IPS-15b (cell line): ENCODE measurements at regions not wholly inside any gene's neighbourhood (a gene's known extent, or its start where the extent isn't known, plus 50 kb on each side); places are given as distances from the start of the nearest gene placed in this dataset.

ENCODE experiments used
- H3K27me3 ChIP-seq: one replicate; pipeline ENCODE4 v1.6.1; 2013; ENCODE audit warnings: low read length; ENCODE audit not compliant: control insufficient read depth, insufficient read depth
- H3K36me3 ChIP-seq: one replicate; pipeline ENCODE4 v1.6.1; 2013; ENCODE audit warnings: low read length; ENCODE audit not compliant: control insufficient read depth, insufficient read depth
- H3K4me1 ChIP-seq: one replicate; pipeline ENCODE4 v1.6.1; 2013; ENCODE audit warnings: mild to moderate bottlenecking, low read length; ENCODE audit not compliant: control insufficient read depth, insufficient read depth
- H3K4me3 ChIP-seq: one replicate; pipeline ENCODE4 v1.5.1; 2013; ENCODE audit warnings: low read depth, low read length
- H3K9ac ChIP-seq: one replicate; pipeline ENCODE4 v1.6.1; 2013; ENCODE audit warnings: low read depth, mild to moderate bottlenecking, low read length
- H3K9me3 ChIP-seq: one replicate; pipeline ENCODE4 v1.6.1; 2013; ENCODE audit warnings: mild to moderate bottlenecking, low read length; ENCODE audit not compliant: control insufficient read depth, insufficient read depth

- Histone ChIP-seq H3K27me3 (no peaks in the 10 kb centered on the region), H3K4me3 (no peak overlapping the region), H3K36me3 (no peaks in the 10 kb centered on the region), H3K9me3 (no peaks in the 10 kb centered on the region), H3K9ac (no peak overlapping the region), H3K4me1 (no peaks in the 10 kb centered on the region)
These were observed 444.0 kb upstream of the TRPC7 start for GRCh38 chr5:136809382-136809781.

- no peaks in the 10 kb centered on the region for H3K27me3 ChIP-seq
- no peaks in the 10 kb centered on the region for H3K4me1 ChIP-seq
- no peaks in the 10 kb centered on the region for H3K9me3 ChIP-seq
- no peak overlapping the region for H3K9ac ChIP-seq
- no peaks in the 10 kb centered on the region for H3K36me3 ChIP-seq
- H3K4me3 ChIP-seq = no peak overlapping the region
These were observed 443.4 kb upstream of the TRPC7 start for GRCh38 chr5:136808756-136809155.

- no peaks in the 10 kb centered on the region for H3K9me3 ChIP-seq
- H3K27me3 ChIP-seq = no peaks in the 10 kb centered on the region
- no peaks in the 10 kb centered on the region for H3K4me1 ChIP-seq
- no peaks in the 10 kb centered on the region for H3K36me3 ChIP-seq
- no peak overlapping the region for H3K4me3 ChIP-seq
- H3K9ac ChIP-seq = no peak overlapping the region
These were observed 440.1 kb upstream of the TRPC7 start for GRCh38 chr5:136805466-136805865.

- H3K4me1 ChIP-seq = no peaks in the 10 kb centered on the region
- H3K27me3 ChIP-seq = no peaks in the 10 kb centered on the region
- H3K36me3 ChIP-seq = no peaks in the 10 kb centered on the region
- H3K4me3 ChIP-seq = no peak overlapping the region
- no peaks in the 10 kb centered on the region for H3K9me3 ChIP-seq
- H3K9ac ChIP-seq = no peak overlapping the region
These were observed 437.0 kb upstream of the TRPC7 start for GRCh38 chr5:136802383-136802782.

GRCh38 chr5:136799806-136800372 lies 434.5 kb upstream of the TRPC7 start:
- no peaks in the 10 kb centered on the region for H3K9me3 ChIP-seq
- no peaks in the 10 kb centered on the region for H3K4me1 ChIP-seq
- no peaks in the 10 kb centered on the region for H3K27me3 ChIP-seq
- no peak overlapping the region for H3K4me3 ChIP-seq
- H3K9ac ChIP-seq = no peak overlapping the region
- H3K36me3 ChIP-seq = no peaks in the 10 kb centered on the region

GRCh38 chr5:136793300-136793699 lies 428.0 kb upstream of the TRPC7 start:
- Histone ChIP-seq H3K9ac (no peak overlapping the region), H3K36me3 (no peaks in the 10 kb centered on the region), H3K9me3 (no peaks in the 10 kb centered on the region)

GRCh38 chr5:136781464-136781863 lies 416.1 kb upstream of the TRPC7 start:
- Histone ChIP-seq H3K9me3 (no peaks in the 10 kb centered on the region), H3K9ac (no peak overlapping the region), H3K4me1 (peaks cover 6% of the 10 kb centered on the region), H3K4me3 (no peak overlapping the region), H3K27me3 (no peaks in the 10 kb centered on the region), H3K36me3 (no peaks in the 10 kb centered on the region)

More at GRCh38 chr5:136793300-136793699, 428.0 kb upstream of the TRPC7 start:
- Histone ChIP-seq H3K4me3 (no peak overlapping the region), H3K4me1 (no peaks in the 10 kb centered on the region), H3K27me3 (no peaks in the 10 kb centered on the region)

- H3K27me3 ChIP-seq = no peaks in the 10 kb centered on the region
- peaks cover 10% of the 10 kb centered on the region for H3K4me1 ChIP-seq
- no peak overlapping the region for H3K4me3 ChIP-seq
- no peak overlapping the region for H3K9ac ChIP-seq
- no peaks in the 10 kb centered on the region for H3K9me3 ChIP-seq
- no peaks in the 10 kb centered on the region for H3K36me3 ChIP-seq
These were observed 415.2 kb upstream of the TRPC7 start for GRCh38 chr5:136780518-136780917.

GRCh38 chr5:136776022-136776927 lies 410.9 kb upstream of the TRPC7 start:
- Histone ChIP-seq H3K4me3 (no peak overlapping the region), H3K36me3 (no peaks in the 10 kb centered on the region), H3K9me3 (no peaks in the 10 kb centered on the region), H3K9ac (no peak overlapping the region), H3K27me3 (no peaks in the 10 kb centered on the region), H3K4me1 (peaks cover 16% of the 10 kb centered on the region)

- H3K36me3 ChIP-seq = no peaks in the 10 kb centered on the region
These were observed 407.1 kb upstream of the TRPC7 start for GRCh38 chr5:136772491-136772890.

GRCh38 chr5:136769900-136770684 lies 404.7 kb upstream of the TRPC7 start:
- H3K4me3 ChIP-seq = no peak overlapping the region
- H3K4me1 ChIP-seq = peaks cover 6% of the 10 kb centered on the region
- no peaks in the 10 kb centered on the region for H3K36me3 ChIP-seq
- no peak overlapping the region for H3K9ac ChIP-seq
- peaks cover 3% of the 10 kb centered on the region for H3K27me3 ChIP-seq
- H3K9me3 ChIP-seq = no peaks in the 10 kb centered on the region

More at GRCh38 chr5:136772491-136772890, 407.1 kb upstream of the TRPC7 start:
- Histone ChIP-seq H3K4me3 (no peak overlapping the region), H3K27me3 (peaks cover 3% of the 10 kb centered on the region), H3K9me3 (no peaks in the 10 kb centered on the region), H3K4me1 (peaks cover 16% of the 10 kb centered on the region), H3K9ac (no peak overlapping the region)
